ENCODE measurements at regions not wholly inside any gene's neighbourhood (a gene's known extent, or its start where the extent isn't known, plus 50 kb on each side); places are given as distances from the start of the nearest gene placed in this dataset.

GRCh38 chr10:113431398-113432160 is 121.3 kb upstream of the HABP2 start:
- H3K9me3 Mint-ChIP-seq (ENCODE audit: low read depth): peaks cover 10% of the 10 kb centered on the region
- H3K27me3 Mint-ChIP-seq: peaks cover 31% of the 10 kb centered on the region
- peak; percentile 24 for DNase-seq (ENCODE audit: low spot score, unreplicated experiment)
- peaks cover 16% of the 10 kb centered on the region for H3K4me1 Mint-ChIP-seq (ENCODE audit: low read depth)
- peaks cover 2% of the 10 kb centered on the region for H3K36me3 Mint-ChIP-seq (ENCODE audit: insufficient read depth)
- no peak for TF ChIP-seq CTCF (IDR thresholded peaks at IDR 0.05; ENCODE audit: unreplicated experiment)
- no peak overlapping the region for H3K4me3 Mint-ChIP-seq (ENCODE audit: low read depth)
- H3K27ac Mint-ChIP-seq: peak overlapping the region; percentile 87

DNA sequence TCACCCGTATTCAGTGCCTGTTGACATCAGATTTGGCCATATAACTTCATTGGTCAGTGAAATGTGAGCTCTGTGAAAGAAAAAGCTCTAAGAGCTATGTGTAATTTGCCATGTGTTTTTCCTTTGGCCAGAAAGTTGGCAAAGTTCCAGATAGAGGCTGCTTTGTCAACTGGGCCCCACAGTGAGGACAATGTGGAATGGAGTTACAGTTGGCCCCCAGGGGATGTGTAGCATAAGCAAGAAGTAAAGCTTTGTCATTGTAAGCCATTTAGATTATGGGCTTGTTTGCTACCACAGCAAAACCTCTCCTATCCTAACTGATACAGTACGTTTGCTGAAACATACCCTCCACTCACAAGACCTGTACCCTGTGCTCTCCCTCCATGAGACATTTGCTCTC is 119.1 kb upstream of the HABP2 start:
- Mint-ChIP-seq H3K27me3 (peaks cover 26% of the 10 kb centered on the region), H3K27ac (no peak overlapping the region)

GRCh38 chr10:113434315-113434714 is 118.5 kb upstream of the HABP2 start:
- H3K4me3 Mint-ChIP-seq (ENCODE audit: low read depth): no peak overlapping the region
- H3K4me1 Mint-ChIP-seq (ENCODE audit: low read depth): peaks cover 18% of the 10 kb centered on the region
- no peak overlapping the region for H3K27ac Mint-ChIP-seq
- H3K9me3 Mint-ChIP-seq (ENCODE audit: low read depth): peaks cover 10% of the 10 kb centered on the region
- H3K36me3 Mint-ChIP-seq (ENCODE audit: insufficient read depth): peaks cover 2% of the 10 kb centered on the region
- H3K27me3 Mint-ChIP-seq: peaks cover 23% of the 10 kb centered on the region
- no peak for TF ChIP-seq CTCF (IDR thresholded peaks at IDR 0.05; ENCODE audit: unreplicated experiment)
- DNase-seq (ENCODE audit: low spot score, unreplicated experiment): no peak

More for the DNA sequence above, 119.1 kb upstream of the HABP2 start:
- peaks cover 18% of the 10 kb centered on the region for H3K4me1 Mint-ChIP-seq (ENCODE audit: low read depth)
- DNase-seq (ENCODE audit: low spot score, unreplicated experiment): no peak
- no peak overlapping the region for H3K4me3 Mint-ChIP-seq (ENCODE audit: low read depth)
- peaks cover 10% of the 10 kb centered on the region for H3K9me3 Mint-ChIP-seq (ENCODE audit: low read depth)
- no peak for TF ChIP-seq CTCF (IDR thresholded peaks at IDR 0.05; ENCODE audit: unreplicated experiment)
- peaks cover 2% of the 10 kb centered on the region for H3K36me3 Mint-ChIP-seq (ENCODE audit: insufficient read depth)

DNA sequence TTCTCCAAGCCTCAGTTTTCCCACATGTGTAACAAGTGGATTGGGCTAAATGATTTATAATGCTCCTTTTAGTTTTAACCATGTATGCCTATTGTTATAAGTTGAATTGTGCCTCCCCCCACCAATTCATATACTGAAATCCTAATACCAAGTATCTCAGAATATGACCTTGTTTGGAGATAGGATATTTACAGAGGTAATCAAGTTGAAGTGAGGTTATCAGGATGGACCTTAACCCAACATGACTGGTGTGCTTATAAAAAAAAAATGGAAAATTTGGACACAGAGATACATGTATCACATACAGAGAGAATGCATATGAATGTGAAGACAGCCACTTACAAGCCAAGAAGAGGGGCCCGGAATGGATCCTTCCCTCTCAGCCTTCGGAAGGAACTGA is 117.9 kb upstream of the HABP2 start:
- peaks cover 10% of the 10 kb centered on the region for H3K9me3 Mint-ChIP-seq (ENCODE audit: low read depth)

DNA sequence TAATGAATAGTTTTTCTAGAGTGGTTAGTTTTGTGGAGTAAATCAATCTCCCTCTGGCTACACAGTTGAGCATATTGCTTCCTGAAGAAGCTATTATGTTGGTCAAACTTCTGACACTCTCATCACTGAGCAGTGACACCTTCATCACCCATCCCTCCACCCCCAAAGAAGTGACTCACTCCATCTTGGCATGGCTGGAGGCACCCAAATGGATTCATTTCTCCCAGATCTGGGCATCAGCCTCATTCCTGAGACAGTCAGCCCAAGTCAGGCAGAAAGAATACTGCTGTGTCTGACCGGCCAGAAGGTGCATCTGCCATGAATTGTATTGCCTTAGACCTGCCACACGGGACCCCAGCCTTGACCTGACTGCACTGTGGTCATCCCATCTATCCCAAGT is 117.0 kb upstream of the HABP2 start:
- no peak for TF ChIP-seq CTCF (IDR thresholded peaks at IDR 0.05; ENCODE audit: unreplicated experiment)
- Mint-ChIP-seq H3K27ac (no peak overlapping the region), H3K36me3 (ENCODE audit: insufficient read depth) (peaks cover 2% of the 10 kb centered on the region), H3K9me3 (ENCODE audit: low read depth) (peaks cover 6% of the 10 kb centered on the region), H3K27me3 (peaks cover 23% of the 10 kb centered on the region), H3K4me1 (ENCODE audit: low read depth) (peaks cover 17% of the 10 kb centered on the region), H3K4me3 (ENCODE audit: low read depth) (no peak overlapping the region)
- no peak for DNase-seq (ENCODE audit: low spot score, unreplicated experiment)

More for the DNA sequence above, 117.9 kb upstream of the HABP2 start:
- TF ChIP-seq CTCF (IDR thresholded peaks at IDR 0.05; ENCODE audit: unreplicated experiment): no peak
- no peak for DNase-seq (ENCODE audit: low spot score, unreplicated experiment)
- Mint-ChIP-seq H3K27me3 (peaks cover 24% of the 10 kb centered on the region), H3K4me1 (ENCODE audit: low read depth) (peaks cover 18% of the 10 kb centered on the region), H3K4me3 (ENCODE audit: low read depth) (no peak overlapping the region), H3K27ac (no peak overlapping the region), H3K36me3 (ENCODE audit: insufficient read depth) (peaks cover 2% of the 10 kb centered on the region)
